Daoy (cell line): ENCODE measurements at regions not wholly inside any gene's neighbourhood (a gene's known extent, or its start where the extent isn't known, plus 50 kb on each side); places are given as distances from the start of the nearest gene placed in this dataset.
A peak's percentile ranks its signal among the peaks of the same experiment; 100 is the strongest.

ENCODE experiments used
- DNase-seq: peaks from one replicate; pipeline ENCODE4 v3.0.0-alpha.2; 2015; ENCODE audit warnings: low read depth

- DNase-seq, result no peak
Observed at GRCh38 chr15:60057554-60057953, 53.4 kb downstream of the FOXB1 start.

GRCh38 chr15:60059186-60059585 lies 55.1 kb downstream of the FOXB1 start:
- no peak for DNase-seq

DNA sequence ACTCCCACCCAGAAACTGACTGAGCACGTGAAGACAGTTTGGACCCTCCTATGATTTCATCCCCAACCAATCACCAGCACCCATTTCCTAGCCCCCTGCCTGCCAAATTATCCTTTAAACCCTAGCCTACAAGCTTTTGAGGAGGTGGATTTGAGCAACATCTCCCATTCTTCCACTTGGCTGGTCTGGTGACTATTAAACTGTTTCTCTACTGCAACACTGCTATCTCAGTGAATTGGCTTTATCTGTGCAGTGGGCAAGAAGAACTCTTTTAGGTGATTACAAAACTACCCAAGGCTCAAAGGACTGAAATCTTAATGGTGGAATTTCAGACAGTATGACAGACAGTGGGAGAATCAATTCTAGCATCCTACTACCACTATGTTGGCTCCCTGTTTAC lies 57.6 kb downstream of the FOXB1 start:
- no peak for DNase-seq

DNA sequence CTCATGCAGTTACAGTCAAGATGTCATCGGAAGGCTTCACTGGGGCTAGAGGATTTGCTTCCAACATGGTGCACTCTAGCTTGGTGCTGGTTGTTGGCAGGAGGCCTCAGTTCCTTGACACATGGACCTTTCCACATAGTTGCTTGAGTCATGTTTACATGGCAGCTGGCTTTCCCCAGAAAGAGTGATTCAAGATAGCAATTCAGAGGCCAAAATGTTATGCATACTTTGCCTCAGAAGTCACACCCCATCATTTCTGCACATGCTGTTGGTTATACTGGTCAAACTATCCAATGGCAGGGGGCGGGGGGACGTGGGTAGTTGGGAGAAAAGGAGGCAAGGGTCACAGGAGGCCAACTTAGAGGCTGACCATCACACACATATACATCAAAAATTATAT lies 58.7 kb downstream of the FOXB1 start:
- DNase-seq, result no peak

DNA sequence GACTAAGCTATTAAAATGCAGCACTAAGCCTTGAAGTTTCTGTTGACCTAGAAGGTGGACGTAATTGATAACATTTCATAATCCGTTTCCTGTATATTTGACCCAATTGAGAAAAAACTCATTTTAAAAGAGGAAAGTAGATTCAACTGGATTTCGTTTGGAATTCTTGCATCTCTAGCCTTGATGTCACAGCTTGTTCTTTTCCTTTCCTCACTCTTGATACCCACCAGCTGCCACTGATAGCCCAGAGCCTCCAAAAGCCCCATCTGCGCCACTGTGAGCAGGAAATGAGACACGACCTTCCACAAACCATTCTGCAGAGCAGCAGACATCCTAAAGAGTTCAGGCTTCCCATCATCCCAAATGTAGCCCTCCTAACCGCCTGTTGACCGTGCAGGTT lies 61.8 kb downstream of the FOXB1 start:
- DNase-seq, result no peak

- DNase-seq, result peak; percentile 82
Observed at GRCh38 chr15:60070838-60071493, 66.9 kb downstream of the FOXB1 start.

GRCh38 chr15:60072826-60073465 lies 68.8 kb downstream of the FOXB1 start:
- DNase-seq, result no peak

- DNase-seq, result no peak
Observed at GRCh38 chr15:60073466-60073840, 69.3 kb downstream of the FOXB1 start.

- peak; percentile 77 for DNase-seq
Observed at GRCh38 chr15:60074181-60074885, 70.2 kb downstream of the FOXB1 start.

- DNase-seq, result no peak
Observed at GRCh38 chr15:60076045-60076444, 71.9 kb downstream of the FOXB1 start.

GRCh38 chr15:60076582-60077276 lies 72.6 kb downstream of the FOXB1 start:
- no peak for DNase-seq

DNA sequence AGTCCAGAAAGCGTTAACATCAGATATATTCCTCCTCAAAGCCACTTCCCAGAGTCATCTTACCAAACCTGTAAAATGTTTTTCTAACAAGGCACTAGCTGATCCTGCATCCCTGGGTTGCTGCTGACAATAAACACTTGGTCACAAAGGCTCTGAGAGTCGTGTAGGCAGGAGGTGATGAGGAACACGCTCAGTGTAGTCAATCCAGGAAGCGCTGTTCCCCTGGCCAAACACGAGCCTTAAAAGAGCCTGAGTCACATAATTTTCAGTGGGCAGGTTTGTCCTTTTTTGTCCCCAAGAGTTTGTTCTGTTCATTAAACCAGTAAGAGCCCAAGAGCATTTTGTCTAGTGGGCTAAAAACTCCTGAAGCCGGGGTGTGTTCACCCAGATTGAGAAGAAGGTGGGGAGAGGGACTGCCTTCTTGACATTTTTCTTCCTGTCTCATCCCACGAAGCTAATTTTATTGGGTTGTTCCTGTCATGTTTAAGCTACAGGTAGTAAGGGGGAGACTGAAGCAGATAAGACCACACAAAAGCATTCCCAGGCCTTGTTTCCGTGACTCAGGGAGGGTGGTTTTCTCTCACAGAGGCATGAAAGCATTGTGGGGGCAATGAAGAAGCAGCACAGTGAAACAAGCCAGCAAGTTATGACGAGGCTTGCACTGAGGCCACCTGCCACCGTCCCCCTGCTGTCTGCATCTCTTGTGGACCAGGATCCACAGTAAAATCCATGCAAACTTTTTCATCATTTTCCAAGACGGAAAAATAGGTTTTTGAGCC lies 73.7 kb downstream of the FOXB1 start:
- DNase-seq, result no peak

DNA sequence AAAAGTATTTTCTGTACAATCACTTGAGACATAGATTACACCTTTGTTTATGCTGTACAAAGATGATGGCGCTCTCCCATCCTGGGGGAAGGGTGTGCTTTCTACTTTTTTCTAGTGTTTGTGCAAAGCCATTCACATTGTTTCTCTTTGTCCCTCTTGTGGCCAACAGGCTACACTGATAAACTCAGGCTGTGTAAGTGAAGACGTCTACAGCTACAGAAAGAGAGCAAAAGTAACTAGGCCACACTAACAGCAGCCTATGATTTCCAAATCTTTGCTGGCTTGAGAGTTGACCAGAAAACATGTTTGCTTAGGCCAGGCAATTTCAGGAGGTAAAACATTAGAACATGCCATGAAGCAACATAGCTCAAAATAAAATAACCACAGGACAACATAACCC lies 75.1 kb downstream of the FOXB1 start:
- DNase-seq, result no peak

- DNase-seq, result no peak
Observed at GRCh38 chr15:60081976-60082375, 77.9 kb downstream of the FOXB1 start.

DNA sequence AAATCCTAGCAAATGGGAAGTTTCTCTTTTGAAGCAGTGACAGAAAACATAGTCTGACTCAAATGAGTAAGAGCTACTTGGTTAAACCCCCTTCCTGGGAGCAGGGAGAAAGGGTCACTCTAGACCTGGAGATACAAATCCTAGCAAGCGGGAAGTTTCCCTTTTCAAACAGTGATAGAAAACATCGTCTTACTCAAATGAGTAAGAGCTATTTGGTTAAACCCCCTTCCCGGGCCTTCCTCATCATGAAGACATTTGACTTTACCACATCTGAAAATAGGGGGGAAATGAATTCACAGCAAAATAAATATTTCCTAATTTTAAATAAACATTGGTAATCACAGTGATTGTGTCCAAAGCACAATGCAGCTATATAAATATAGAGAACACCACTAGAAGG lies 79.2 kb downstream of the FOXB1 start:
- DNase-seq, result no peak

DNA sequence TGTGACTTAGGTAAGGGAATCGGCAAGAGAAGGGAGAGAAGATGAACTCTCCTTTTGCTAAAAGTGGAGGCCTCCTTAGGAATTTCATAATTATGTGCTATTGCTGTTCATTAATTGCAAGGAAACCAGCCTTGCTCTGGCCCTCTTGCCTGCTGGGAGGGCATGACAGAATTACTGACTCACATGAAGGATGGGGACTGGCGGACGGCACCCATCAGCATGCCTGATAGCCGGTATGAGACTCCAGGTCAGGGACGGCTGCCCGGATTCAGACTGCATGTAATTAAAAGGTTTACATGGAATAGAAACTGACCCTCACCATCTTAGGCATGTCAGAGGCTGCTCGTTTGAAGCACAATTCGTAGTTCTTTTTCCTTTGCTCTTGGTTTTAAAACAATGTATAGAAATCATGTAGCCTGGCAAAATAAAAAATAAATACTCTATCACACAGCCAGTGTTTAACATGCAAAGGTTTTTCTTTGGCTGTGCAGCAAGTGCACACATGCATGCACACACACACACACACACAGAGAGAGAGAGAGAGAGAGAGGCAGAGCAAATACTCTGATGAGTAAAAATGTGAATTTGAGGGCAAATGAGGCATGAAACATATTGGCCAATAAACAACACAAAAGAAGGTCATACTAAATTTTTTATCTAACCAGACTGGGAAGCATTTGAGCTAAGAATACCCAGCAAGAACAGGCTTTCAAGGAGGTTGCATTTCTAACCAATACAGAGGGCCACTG lies 82.7 kb downstream of the FOXB1 start:
- DNase-seq, result peak; percentile 28

DNA sequence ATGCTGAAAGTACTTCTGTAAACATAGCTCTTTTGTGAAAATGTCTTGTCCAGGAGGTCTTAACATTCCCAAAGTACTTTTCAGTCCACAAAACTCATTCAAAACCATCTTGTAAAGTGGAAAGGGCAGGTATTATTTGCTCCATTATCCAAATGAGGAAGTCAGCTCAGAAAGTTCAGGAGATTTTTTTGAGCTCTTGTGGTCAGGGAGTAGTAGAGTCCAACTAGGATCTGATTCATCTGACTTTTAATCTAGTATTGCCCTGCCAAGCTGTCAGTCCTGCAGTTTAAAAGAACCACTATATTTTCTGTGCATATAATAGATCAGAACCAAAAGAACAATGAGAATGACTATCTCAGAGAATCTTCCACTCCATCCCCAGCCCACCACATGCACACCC lies 83.5 kb downstream of the FOXB1 start:
- no peak for DNase-seq

- no peak for DNase-seq
Observed at GRCh38 chr15:60090747-60091146, 86.6 kb downstream of the FOXB1 start.

DNA sequence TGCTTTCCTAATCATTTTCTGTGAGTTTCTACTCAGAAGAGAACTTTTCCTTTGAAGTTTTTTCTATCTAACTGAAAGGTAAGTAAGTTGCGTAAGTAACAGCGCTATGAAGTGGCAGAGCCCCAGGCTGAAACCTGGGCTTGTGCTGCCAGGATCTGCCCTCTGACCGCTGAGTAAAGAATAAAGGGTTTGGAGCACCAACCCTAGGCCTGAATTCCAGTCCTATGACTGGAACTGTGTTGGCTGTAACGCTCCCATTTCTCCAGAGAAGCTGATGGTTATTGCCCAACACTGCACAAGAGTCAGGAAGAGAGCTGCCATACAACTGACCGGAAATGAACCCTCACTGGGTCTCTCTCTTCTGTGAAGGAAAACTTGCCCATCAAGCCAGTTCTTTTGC lies 87.0 kb downstream of the FOXB1 start:
- DNase-seq, result peak; percentile 77

- no peak for DNase-seq
Observed at GRCh38 chr15:60091911-60092310, 87.8 kb downstream of the FOXB1 start.
